Osteocyte (in vitro differentiated cells): ENCODE measurements at regions not wholly inside any gene's neighbourhood (a gene's known extent, or its start where the extent isn't known, plus 50 kb on each side); places are given as distances from the start of the nearest gene placed in this dataset.

Experiments used
- DNase-seq: peaks from one replicate; pipeline ENCODE4 v3.0.0; 2021; ENCODE audit warnings: mixed read lengths; ENCODE audit not compliant: unreplicated experiment; ENCODE audit errors: extremely low spot score
- H3K27ac Mint-ChIP-seq: one replicate; pipeline ENCODE4 v1.8.0; 2021; ENCODE audit warnings: mild to moderate bottlenecking, mixed read lengths; ENCODE audit not compliant: unreplicated experiment
- H3K27me3 Mint-ChIP-seq: one replicate; pipeline ENCODE4 v1.8.0; 2021; ENCODE audit warnings: mixed read lengths; ENCODE audit not compliant: unreplicated experiment
- H3K36me3 Mint-ChIP-seq: one replicate; pipeline ENCODE4 v1.8.0; 2021; ENCODE audit warnings: mixed read lengths; ENCODE audit not compliant: unreplicated experiment
- H3K4me1 Mint-ChIP-seq: one replicate; pipeline ENCODE4 v1.8.0; 2021; ENCODE audit warnings: mixed read lengths; ENCODE audit not compliant: unreplicated experiment
- H3K4me3 Mint-ChIP-seq: one replicate; pipeline ENCODE4 v1.8.0; 2021; ENCODE audit warnings: mild to moderate bottlenecking, moderate library complexity, mixed read lengths; ENCODE audit not compliant: unreplicated experiment
- H3K9me3 Mint-ChIP-seq: one replicate; pipeline ENCODE4 v1.8.0; 2021; ENCODE audit warnings: mixed read lengths; ENCODE audit not compliant: unreplicated experiment
- TF ChIP-seq, protein P1 (sequence below): fragments of 200-600 bp; sonication (generic); IDR thresholded peaks from 2 replicates; pipeline ENCODE4 v1.5.0; 2021; ENCODE audit warnings: antibody characterized with exemption, mild to moderate bottlenecking, moderate library complexity

DNA sequence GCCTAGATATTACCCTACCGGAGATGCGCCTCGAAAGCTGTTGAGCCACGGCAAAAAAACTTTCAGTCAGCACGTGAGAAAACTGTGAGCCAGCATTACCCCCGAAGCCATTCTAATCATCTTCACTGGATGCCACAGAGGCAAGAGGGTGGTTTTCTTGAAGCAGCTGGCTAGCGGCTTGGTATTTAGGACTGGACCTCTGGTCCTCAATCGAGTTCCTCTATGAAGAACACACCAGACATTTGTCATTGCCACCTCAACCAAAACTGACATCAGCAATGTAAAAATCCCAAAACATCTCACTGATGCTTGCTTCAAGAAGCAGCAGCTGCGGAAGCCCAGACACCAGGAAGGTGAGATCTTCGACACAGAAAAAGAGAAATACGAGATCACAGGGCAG is 52.8 kb upstream of the SLC66A3 start:
- no peaks in the 10 kb centered on the region for H3K4me1 Mint-ChIP-seq

GRCh38 chr2:11102956-11103860 is 52.1 kb upstream of the SLC66A3 start:
- TF ChIP-seq, protein P1, sequence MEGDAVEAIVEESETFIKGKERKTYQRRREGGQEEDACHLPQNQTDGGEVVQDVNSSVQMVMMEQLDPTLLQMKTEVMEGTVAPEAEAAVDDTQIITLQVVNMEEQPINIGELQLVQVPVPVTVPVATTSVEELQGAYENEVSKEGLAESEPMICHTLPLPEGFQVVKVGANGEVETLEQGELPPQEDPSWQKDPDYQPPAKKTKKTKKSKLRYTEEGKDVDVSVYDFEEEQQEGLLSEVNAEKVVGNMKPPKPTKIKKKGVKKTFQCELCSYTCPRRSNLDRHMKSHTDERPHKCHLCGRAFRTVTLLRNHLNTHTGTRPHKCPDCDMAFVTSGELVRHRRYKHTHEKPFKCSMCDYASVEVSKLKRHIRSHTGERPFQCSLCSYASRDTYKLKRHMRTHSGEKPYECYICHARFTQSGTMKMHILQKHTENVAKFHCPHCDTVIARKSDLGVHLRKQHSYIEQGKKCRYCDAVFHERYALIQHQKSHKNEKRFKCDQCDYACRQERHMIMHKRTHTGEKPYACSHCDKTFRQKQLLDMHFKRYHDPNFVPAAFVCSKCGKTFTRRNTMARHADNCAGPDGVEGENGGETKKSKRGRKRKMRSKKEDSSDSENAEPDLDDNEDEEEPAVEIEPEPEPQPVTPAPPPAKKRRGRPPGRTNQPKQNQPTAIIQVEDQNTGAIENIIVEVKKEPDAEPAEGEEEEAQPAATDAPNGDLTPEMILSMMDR, result no peak
- no peak for DNase-seq
- no peak overlapping the region for H3K27ac Mint-ChIP-seq
- H3K4me3 Mint-ChIP-seq, result no peak overlapping the region
- H3K36me3 Mint-ChIP-seq, result no peaks in the 10 kb centered on the region
- H3K9me3 Mint-ChIP-seq, result no peaks in the 10 kb centered on the region
- H3K4me1 Mint-ChIP-seq, result no peaks in the 10 kb centered on the region
- H3K27me3 Mint-ChIP-seq, result peaks cover 12% of the 10 kb centered on the region

More for the DNA sequence above, 52.8 kb upstream of the SLC66A3 start:
- Mint-ChIP-seq H3K4me3 (no peak overlapping the region), H3K36me3 (no peaks in the 10 kb centered on the region), H3K27me3 (peaks cover 12% of the 10 kb centered on the region), H3K9me3 (no peaks in the 10 kb centered on the region), H3K27ac (no peak overlapping the region)
- TF ChIP-seq, protein P1, result no peak
- DNase-seq, result no peak

GRCh38 chr2:11103984-11104793 is 51.1 kb upstream of the SLC66A3 start:
- no peak for DNase-seq
- H3K36me3 Mint-ChIP-seq, result no peaks in the 10 kb centered on the region
- no peaks in the 10 kb centered on the region for H3K4me1 Mint-ChIP-seq
- no peaks in the 10 kb centered on the region for H3K9me3 Mint-ChIP-seq
- H3K4me3 Mint-ChIP-seq, result no peak overlapping the region
- no peak overlapping the region for H3K27ac Mint-ChIP-seq
- peaks cover 12% of the 10 kb centered on the region for H3K27me3 Mint-ChIP-seq
- TF ChIP-seq, protein P1, result no peak

- H3K4me1 Mint-ChIP-seq, result no peaks in the 10 kb centered on the region
These were observed 50.2 kb upstream of the SLC66A3 start for GRCh38 chr2:11104794-11105660.

More at GRCh38 chr2:11104794-11105660, 50.2 kb upstream of the SLC66A3 start:
- Mint-ChIP-seq H3K4me3 (no peak overlapping the region), H3K27ac (no peak overlapping the region), H3K36me3 (no peaks in the 10 kb centered on the region), H3K27me3 (peaks cover 12% of the 10 kb centered on the region), H3K9me3 (no peaks in the 10 kb centered on the region)
- peak; percentile 75 for DNase-seq
- TF ChIP-seq, protein P1, result no peak
